ENCODE measurements at regions not wholly inside any gene's neighbourhood (a gene's known extent, or its start where the extent isn't known, plus 50 kb on each side); places are given as distances from the start of the nearest gene placed in this dataset.

DNA sequence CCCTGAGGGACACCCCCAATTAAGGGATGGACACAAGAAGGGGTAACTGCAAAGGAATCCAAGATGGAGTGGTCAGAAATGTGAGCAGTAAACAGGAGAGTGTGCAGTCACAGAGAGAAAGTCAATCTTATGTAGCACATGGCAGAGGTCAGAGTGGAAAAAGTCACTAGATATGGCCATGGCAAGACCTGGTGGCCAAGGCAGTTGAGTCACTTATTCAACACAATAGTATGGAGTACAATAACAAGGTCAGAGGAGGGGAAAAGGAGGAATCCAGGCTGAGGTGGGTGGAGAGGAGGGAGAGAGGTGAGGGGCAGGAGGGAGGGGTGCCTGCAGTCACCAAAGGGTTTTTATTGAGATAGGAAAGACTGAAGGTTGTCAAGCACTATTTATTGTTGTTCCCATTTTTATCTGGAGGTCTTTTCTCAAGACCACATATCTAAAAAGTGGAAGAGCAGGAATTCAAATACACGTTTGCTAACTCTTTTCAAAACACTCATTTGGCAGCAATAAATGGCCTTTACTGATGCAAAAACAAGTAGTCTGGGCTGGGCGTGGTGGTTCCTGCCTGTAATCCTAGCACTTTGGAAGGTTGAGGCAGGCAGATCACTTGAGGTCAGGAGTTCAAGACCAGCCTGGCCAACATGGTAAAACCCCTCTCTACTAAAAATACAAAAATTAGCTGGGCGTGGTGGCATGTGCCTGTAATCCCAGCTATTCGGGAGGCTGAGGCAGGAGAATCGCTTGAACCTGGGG lies 53.3 kb upstream of the ARHGEF3 start:
- TF ChIP-seq POLR2A (IDR thresholded peaks at IDR 0.05), result no peak
- TF ChIP-seq, protein P1, sequence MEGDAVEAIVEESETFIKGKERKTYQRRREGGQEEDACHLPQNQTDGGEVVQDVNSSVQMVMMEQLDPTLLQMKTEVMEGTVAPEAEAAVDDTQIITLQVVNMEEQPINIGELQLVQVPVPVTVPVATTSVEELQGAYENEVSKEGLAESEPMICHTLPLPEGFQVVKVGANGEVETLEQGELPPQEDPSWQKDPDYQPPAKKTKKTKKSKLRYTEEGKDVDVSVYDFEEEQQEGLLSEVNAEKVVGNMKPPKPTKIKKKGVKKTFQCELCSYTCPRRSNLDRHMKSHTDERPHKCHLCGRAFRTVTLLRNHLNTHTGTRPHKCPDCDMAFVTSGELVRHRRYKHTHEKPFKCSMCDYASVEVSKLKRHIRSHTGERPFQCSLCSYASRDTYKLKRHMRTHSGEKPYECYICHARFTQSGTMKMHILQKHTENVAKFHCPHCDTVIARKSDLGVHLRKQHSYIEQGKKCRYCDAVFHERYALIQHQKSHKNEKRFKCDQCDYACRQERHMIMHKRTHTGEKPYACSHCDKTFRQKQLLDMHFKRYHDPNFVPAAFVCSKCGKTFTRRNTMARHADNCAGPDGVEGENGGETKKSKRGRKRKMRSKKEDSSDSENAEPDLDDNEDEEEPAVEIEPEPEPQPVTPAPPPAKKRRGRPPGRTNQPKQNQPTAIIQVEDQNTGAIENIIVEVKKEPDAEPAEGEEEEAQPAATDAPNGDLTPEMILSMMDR (IDR thresholded peaks at IDR 0.05 in 8 of 11, conservative IDR thresholded peaks at IDR 0.05 in 3 of 11), result no peak

Measured in spleen (tissue), 7 donors.